Panc1 (cell line): ENCODE measurements at regions not wholly inside any gene's neighbourhood (a gene's known extent, or its start where the extent isn't known, plus 50 kb on each side); places are given as distances from the start of the nearest gene placed in this dataset.

Experiments
- POLR2AphosphoS5 ChIP-seq: IDR thresholded peaks from 2 replicates; pipeline ENCODE4 v1.6.1; 2012; ENCODE audit warnings: mild to moderate bottlenecking, low read depth, low read length, moderate library complexity
- REST ChIP-seq, 2 experiments: IDR thresholded peaks; 2 replicates each; pipeline ENCODE4 v1.6.1; 2011 to 2012; ENCODE audit warnings: low read depth in 2 of 2, control low read depth in 1 of 2, low read length in 1 of 2, mild to moderate bottlenecking in 1 of 2, moderate library complexity in 1 of 2; ENCODE audit not compliant: insufficient read depth in 1 of 2
- TCF7L2 ChIP-seq: IDR thresholded peaks from 2 replicates; pipeline ENCODE4 v1.6.1; 2011; ENCODE audit warnings: mild to moderate bottlenecking, low read depth, low read length, inconsistent platforms
- TF ChIP-seq, protein P1 (sequence below): fragments of 450-650 bp; IDR thresholded peaks from 2 replicates; pipeline ENCODE4 v1.5.1; 2017; ENCODE audit warnings: mild to moderate bottlenecking

DNA sequence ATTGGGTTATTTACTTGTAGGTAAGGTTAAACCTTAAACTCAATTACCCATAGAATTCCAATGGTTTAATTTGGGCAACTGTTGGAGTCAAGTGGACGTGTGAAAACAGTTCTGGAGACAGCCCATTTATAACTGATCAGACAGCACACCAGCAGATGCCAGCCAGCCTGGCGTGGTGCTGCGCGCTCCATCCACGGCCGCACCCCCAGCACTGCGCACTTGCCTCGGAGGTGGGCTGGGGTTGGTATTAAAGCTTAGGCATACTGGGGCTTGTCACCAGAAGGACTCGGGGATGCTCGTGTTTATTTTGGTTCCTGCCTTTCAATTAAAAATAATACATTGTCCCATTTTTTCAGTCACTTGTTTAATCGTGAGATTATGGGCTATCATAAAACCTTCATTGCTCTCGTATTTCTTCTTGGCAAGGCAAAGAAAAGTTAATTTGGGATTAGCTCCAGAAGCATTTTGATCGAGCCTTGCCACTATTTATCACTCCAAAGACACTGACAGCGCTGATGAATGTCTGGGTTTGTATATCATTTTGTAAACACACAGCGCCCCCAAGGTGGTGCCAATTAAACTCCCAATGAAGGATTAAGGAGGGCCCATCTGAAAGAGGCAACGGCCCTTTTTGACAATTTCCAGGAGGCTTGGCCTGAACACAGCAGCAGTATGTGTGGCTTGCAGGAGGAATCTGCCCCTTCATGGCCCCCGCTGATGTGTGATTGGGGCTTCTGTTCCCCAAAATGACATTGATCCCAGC is 204.5 kb upstream of the CXCL12 start:
- TF ChIP-seq, protein P1, sequence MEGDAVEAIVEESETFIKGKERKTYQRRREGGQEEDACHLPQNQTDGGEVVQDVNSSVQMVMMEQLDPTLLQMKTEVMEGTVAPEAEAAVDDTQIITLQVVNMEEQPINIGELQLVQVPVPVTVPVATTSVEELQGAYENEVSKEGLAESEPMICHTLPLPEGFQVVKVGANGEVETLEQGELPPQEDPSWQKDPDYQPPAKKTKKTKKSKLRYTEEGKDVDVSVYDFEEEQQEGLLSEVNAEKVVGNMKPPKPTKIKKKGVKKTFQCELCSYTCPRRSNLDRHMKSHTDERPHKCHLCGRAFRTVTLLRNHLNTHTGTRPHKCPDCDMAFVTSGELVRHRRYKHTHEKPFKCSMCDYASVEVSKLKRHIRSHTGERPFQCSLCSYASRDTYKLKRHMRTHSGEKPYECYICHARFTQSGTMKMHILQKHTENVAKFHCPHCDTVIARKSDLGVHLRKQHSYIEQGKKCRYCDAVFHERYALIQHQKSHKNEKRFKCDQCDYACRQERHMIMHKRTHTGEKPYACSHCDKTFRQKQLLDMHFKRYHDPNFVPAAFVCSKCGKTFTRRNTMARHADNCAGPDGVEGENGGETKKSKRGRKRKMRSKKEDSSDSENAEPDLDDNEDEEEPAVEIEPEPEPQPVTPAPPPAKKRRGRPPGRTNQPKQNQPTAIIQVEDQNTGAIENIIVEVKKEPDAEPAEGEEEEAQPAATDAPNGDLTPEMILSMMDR: no peak
- no peak for TF ChIP-seq REST (IDR thresholded peaks at IDR 0.05; ENCODE audit: insufficient read depth in 1 of 2, low read depth in 2 of 2, low read length in 1 of 2)
- no peak for TF ChIP-seq POLR2AphosphoS5
- TF ChIP-seq TCF7L2: no peak
